ENCODE measurements at regions not wholly inside any gene's neighbourhood (a gene's known extent, or its start where the extent isn't known, plus 50 kb on each side); places are given as distances from the start of the nearest gene placed in this dataset.

GRCh38 chr4:115803825-115804224 lies 690.4 kb upstream of the NDST4 start:
- TF ChIP-seq, protein P1, sequence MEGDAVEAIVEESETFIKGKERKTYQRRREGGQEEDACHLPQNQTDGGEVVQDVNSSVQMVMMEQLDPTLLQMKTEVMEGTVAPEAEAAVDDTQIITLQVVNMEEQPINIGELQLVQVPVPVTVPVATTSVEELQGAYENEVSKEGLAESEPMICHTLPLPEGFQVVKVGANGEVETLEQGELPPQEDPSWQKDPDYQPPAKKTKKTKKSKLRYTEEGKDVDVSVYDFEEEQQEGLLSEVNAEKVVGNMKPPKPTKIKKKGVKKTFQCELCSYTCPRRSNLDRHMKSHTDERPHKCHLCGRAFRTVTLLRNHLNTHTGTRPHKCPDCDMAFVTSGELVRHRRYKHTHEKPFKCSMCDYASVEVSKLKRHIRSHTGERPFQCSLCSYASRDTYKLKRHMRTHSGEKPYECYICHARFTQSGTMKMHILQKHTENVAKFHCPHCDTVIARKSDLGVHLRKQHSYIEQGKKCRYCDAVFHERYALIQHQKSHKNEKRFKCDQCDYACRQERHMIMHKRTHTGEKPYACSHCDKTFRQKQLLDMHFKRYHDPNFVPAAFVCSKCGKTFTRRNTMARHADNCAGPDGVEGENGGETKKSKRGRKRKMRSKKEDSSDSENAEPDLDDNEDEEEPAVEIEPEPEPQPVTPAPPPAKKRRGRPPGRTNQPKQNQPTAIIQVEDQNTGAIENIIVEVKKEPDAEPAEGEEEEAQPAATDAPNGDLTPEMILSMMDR (IDR thresholded peaks at IDR 0.05; ENCODE audit: low read depth, low read length), result no peak
- H3K27me3 ChIP-seq, result no peaks in the 10 kb centered on the region
- H3K27ac ChIP-seq, result no peak overlapping the region
- no peak for DNase-seq (ENCODE audit: low read depth in 1 of 2, low spot score in 1 of 2)
- no peak overlapping the region for H3K4me3 ChIP-seq
- no peaks in the 10 kb centered on the region for H3K4me1 ChIP-seq (ENCODE audit: low read depth)
- H3K9me3 ChIP-seq (ENCODE audit: low read depth), result no peaks in the 10 kb centered on the region
- H3K36me3 ChIP-seq, result no peaks in the 10 kb centered on the region

- Histone ChIP-seq H3K9me3 (ENCODE audit: low read depth) (no peaks in the 10 kb centered on the region), H3K4me3 (no peak overlapping the region), H3K4me1 (ENCODE audit: low read depth) (no peaks in the 10 kb centered on the region), H3K27me3 (no peaks in the 10 kb centered on the region), H3K27ac (no peak overlapping the region), H3K36me3 (no peaks in the 10 kb centered on the region)
- DNase-seq (ENCODE audit: low read depth in 1 of 2, low spot score in 1 of 2), result no peak
- TF ChIP-seq, protein P1 (IDR thresholded peaks at IDR 0.05; ENCODE audit: low read depth, low read length), result no peak
Measured at GRCh38 chr4:115790812-115791211, 677.4 kb upstream of the NDST4 start.

- H3K4me1 ChIP-seq (ENCODE audit: low read depth), result no peaks in the 10 kb centered on the region
- no peaks in the 10 kb centered on the region for H3K36me3 ChIP-seq
- no peak overlapping the region for H3K27ac ChIP-seq
- DNase-seq (ENCODE audit: low read depth in 1 of 2, low spot score in 1 of 2), result no peak
- H3K27me3 ChIP-seq, result no peaks in the 10 kb centered on the region
- no peaks in the 10 kb centered on the region for H3K9me3 ChIP-seq (ENCODE audit: low read depth)
- no peak overlapping the region for H3K4me3 ChIP-seq
- TF ChIP-seq, protein P1 (IDR thresholded peaks at IDR 0.05; ENCODE audit: low read depth, low read length), result no peak
Measured at GRCh38 chr4:115781528-115782146, 668.2 kb upstream of the NDST4 start.

GRCh38 chr4:115780835-115781234 lies 667.4 kb upstream of the NDST4 start:
- TF ChIP-seq, protein P1 (IDR thresholded peaks at IDR 0.05; ENCODE audit: low read depth, low read length), result no peak

DNA sequence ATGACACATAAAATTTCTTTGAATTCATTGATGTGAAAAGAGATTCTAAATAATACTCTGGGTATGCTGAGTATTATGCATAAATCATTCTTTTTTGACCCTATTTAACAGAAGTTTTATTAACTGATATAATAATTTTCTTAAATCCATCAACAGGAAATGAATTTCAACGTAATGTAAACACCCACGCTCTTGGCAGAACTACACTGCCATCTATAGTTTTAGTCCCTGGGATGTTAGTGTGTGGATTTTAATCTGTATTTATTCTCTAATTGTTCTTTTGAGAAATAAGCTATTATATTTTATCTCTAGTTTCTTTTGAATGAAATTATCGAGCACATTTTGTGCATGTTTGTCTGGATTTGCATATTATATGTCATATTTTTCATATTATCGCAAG lies 666.8 kb upstream of the NDST4 start:
- Histone ChIP-seq H3K9me3 (ENCODE audit: low read depth) (no peaks in the 10 kb centered on the region), H3K27me3 (no peaks in the 10 kb centered on the region), H3K4me1 (ENCODE audit: low read depth) (no peaks in the 10 kb centered on the region), H3K36me3 (no peaks in the 10 kb centered on the region), H3K4me3 (no peak overlapping the region), H3K27ac (no peak overlapping the region)
- TF ChIP-seq, protein P1 (IDR thresholded peaks at IDR 0.05; ENCODE audit: low read depth, low read length), result no peak
- no peak for DNase-seq (ENCODE audit: low read depth in 1 of 2, low spot score in 1 of 2)

More at GRCh38 chr4:115780835-115781234, 667.4 kb upstream of the NDST4 start:
- no peaks in the 10 kb centered on the region for H3K9me3 ChIP-seq (ENCODE audit: low read depth)
- H3K27ac ChIP-seq, result no peak overlapping the region
- no peak for DNase-seq (ENCODE audit: low read depth in 1 of 2, low spot score in 1 of 2)
- no peaks in the 10 kb centered on the region for H3K27me3 ChIP-seq
- no peak overlapping the region for H3K4me3 ChIP-seq
- H3K36me3 ChIP-seq, result no peaks in the 10 kb centered on the region
- H3K4me1 ChIP-seq (ENCODE audit: low read depth), result no peaks in the 10 kb centered on the region
